Glutamatergic neuron (in vitro differentiated cells): ENCODE measurements at regions not wholly inside any gene's neighbourhood (a gene's known extent, or its start where the extent isn't known, plus 50 kb on each side); places are given as distances from the start of the nearest gene placed in this dataset.

Source experiments
- DNase-seq: peaks from one replicate; pipeline ENCODE4 v3.0.0; 2022
- H3K27ac Mint-ChIP-seq: one replicate; pipeline ENCODE4 v1.8.0; 2020; ENCODE audit warnings: mild to moderate bottlenecking, mixed read lengths, inconsistent platforms; ENCODE audit not compliant: unreplicated experiment
- H3K27me3 Mint-ChIP-seq: one replicate; pipeline ENCODE4 v1.8.0; 2020; ENCODE audit warnings: mild to moderate bottlenecking, moderate library complexity, mixed read lengths, inconsistent platforms; ENCODE audit not compliant: unreplicated experiment
- H3K36me3 Mint-ChIP-seq: one replicate; pipeline ENCODE4 v1.8.0; 2020; ENCODE audit warnings: mild to moderate bottlenecking, mixed read lengths, inconsistent platforms; ENCODE audit not compliant: unreplicated experiment
- H3K4me1 Mint-ChIP-seq: one replicate; pipeline ENCODE4 v1.8.0; 2020; ENCODE audit warnings: mild to moderate bottlenecking, low read depth, mixed read lengths, inconsistent platforms; ENCODE audit not compliant: unreplicated experiment
- H3K4me3 Mint-ChIP-seq: one replicate; pipeline ENCODE4 v1.8.0; 2020; ENCODE audit warnings: mild to moderate bottlenecking, mixed read lengths, inconsistent platforms; ENCODE audit not compliant: unreplicated experiment
- H3K9me3 Mint-ChIP-seq: one replicate; pipeline ENCODE4 v1.8.0; 2020; ENCODE audit warnings: mild to moderate bottlenecking, moderate library complexity, mixed read lengths, inconsistent platforms; ENCODE audit not compliant: unreplicated experiment
- TF ChIP-seq, protein P1 (sequence below): fragments of 200-600 bp; sonication (generic); IDR thresholded peaks from one replicate; pipeline ENCODE4 v1.5.0; 2021; ENCODE audit not compliant: partially characterized antibody, unreplicated experiment

GRCh38 chr17:72267601-72268000, 146.8 kb downstream of the SOX9 start:
- TF ChIP-seq, protein P1, sequence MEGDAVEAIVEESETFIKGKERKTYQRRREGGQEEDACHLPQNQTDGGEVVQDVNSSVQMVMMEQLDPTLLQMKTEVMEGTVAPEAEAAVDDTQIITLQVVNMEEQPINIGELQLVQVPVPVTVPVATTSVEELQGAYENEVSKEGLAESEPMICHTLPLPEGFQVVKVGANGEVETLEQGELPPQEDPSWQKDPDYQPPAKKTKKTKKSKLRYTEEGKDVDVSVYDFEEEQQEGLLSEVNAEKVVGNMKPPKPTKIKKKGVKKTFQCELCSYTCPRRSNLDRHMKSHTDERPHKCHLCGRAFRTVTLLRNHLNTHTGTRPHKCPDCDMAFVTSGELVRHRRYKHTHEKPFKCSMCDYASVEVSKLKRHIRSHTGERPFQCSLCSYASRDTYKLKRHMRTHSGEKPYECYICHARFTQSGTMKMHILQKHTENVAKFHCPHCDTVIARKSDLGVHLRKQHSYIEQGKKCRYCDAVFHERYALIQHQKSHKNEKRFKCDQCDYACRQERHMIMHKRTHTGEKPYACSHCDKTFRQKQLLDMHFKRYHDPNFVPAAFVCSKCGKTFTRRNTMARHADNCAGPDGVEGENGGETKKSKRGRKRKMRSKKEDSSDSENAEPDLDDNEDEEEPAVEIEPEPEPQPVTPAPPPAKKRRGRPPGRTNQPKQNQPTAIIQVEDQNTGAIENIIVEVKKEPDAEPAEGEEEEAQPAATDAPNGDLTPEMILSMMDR, result no peak
- peaks cover 5% of the 10 kb centered on the region for H3K27me3 Mint-ChIP-seq
- no peaks in the 10 kb centered on the region for H3K9me3 Mint-ChIP-seq
- no peak overlapping the region for H3K27ac Mint-ChIP-seq
- no peaks in the 10 kb centered on the region for H3K4me1 Mint-ChIP-seq
- DNase-seq, result no peak
- H3K4me3 Mint-ChIP-seq, result no peak overlapping the region
- no peaks in the 10 kb centered on the region for H3K36me3 Mint-ChIP-seq

GRCh38 chr17:72268431-72268830, 147.6 kb downstream of the SOX9 start:
- H3K4me3 Mint-ChIP-seq, result no peak overlapping the region
- no peaks in the 10 kb centered on the region for H3K36me3 Mint-ChIP-seq
- no peak overlapping the region for H3K27ac Mint-ChIP-seq
- no peak for DNase-seq
- no peaks in the 10 kb centered on the region for H3K9me3 Mint-ChIP-seq
- TF ChIP-seq, protein P1, result no peak
- no peaks in the 10 kb centered on the region for H3K4me1 Mint-ChIP-seq
- H3K27me3 Mint-ChIP-seq, result peaks cover 5% of the 10 kb centered on the region

GRCh38 chr17:72270273-72270924, 149.6 kb downstream of the SOX9 start:
- peaks cover 3% of the 10 kb centered on the region for H3K27me3 Mint-ChIP-seq
- no peaks in the 10 kb centered on the region for H3K9me3 Mint-ChIP-seq
- no peaks in the 10 kb centered on the region for H3K4me1 Mint-ChIP-seq
- DNase-seq, result no peak
- no peak overlapping the region for H3K4me3 Mint-ChIP-seq
- H3K36me3 Mint-ChIP-seq, result no peaks in the 10 kb centered on the region
- no peak overlapping the region for H3K27ac Mint-ChIP-seq
- TF ChIP-seq, protein P1, result no peak

DNA sequence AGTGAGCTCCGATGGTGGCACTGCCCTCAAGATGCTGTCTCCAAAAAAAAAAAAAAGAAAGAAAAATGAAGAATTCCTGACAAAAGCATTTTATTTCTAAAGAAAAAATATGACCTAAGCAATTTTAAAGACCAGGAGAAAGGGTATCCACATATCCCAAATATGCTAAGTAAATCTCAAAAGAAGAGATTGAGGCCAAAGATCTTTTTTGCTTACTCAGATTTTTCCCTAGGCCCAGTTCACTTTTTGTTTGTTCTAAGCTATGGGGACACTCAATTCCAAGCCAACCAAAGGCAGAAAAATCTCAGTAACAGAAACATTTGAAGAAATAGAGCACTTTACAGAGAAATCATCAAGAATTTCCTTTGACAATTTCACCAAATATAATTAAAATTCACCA, 150.8 kb downstream of the SOX9 start:
- H3K4me1 Mint-ChIP-seq, result no peaks in the 10 kb centered on the region
- H3K27me3 Mint-ChIP-seq, result peaks cover 7% of the 10 kb centered on the region
- H3K27ac Mint-ChIP-seq, result no peak overlapping the region
- peaks cover 10% of the 10 kb centered on the region for H3K36me3 Mint-ChIP-seq
- peaks cover 2% of the 10 kb centered on the region for H3K9me3 Mint-ChIP-seq
- TF ChIP-seq, protein P1, result no peak
- no peak overlapping the region for H3K4me3 Mint-ChIP-seq
- no peak for DNase-seq

GRCh38 chr17:72273289-72274056, 152.7 kb downstream of the SOX9 start:
- H3K4me1 Mint-ChIP-seq, result no peaks in the 10 kb centered on the region
- peaks cover 10% of the 10 kb centered on the region for H3K36me3 Mint-ChIP-seq
- no peak for DNase-seq
- H3K27ac Mint-ChIP-seq, result no peak overlapping the region
- H3K27me3 Mint-ChIP-seq, result peaks cover 7% of the 10 kb centered on the region
- H3K9me3 Mint-ChIP-seq, result peaks cover 2% of the 10 kb centered on the region
- no peak overlapping the region for H3K4me3 Mint-ChIP-seq
- TF ChIP-seq, protein P1, result no peak
